PC-9 (cell line): ENCODE measurements at regions not wholly inside any gene's neighbourhood (a gene's known extent, or its start where the extent isn't known, plus 50 kb on each side); places are given as distances from the start of the nearest gene placed in this dataset.

Source experiments
- BruUV-seq: library from RNA; stranded (reverse); fragments of 400-500 nt; replicated peaks from 2 replicates; lab custom pipeline; 2021; lab: Mats Ljungman, UMichigan
- CTCF ChIA-PET: fragments of 300-600 bp; sonication (Branson Sonifier 250); formaldehyde crosslinking; loops from one replicate; lab custom pipeline; 2022; ENCODE audit warnings: antibody characterized with exemption; lab: Charles Lee
- POLR2A ChIA-PET: fragments of 300-600 bp; sonication (Branson Sonifier 250); formaldehyde crosslinking; loops from one replicate; lab custom pipeline; 2022; ENCODE audit warnings: antibody characterized with exemption; ENCODE audit not compliant: unreplicated experiment; lab: Charles Lee
- DNase-seq, 2 experiments: peaks; one replicate each; pipeline versions ENCODE4 v3.0.0 to v3.0.0-alpha.2; 2015 to 2022; ENCODE audit warnings: mixed read lengths in 1 of 2
- H2AFZ ChIP-seq: fragments of 200-600 bp; sonication (generic); 2 replicates; pipeline ENCODE4 v1.8.1; 2017; ENCODE audit warnings: antibody characterized with exemption
- H3F3A ChIP-seq: fragments of 200-600 bp; sonication (generic); 2 replicates; pipeline ENCODE4 v1.8.1; 2017; ENCODE audit warnings: antibody characterized with exemption, mild to moderate bottlenecking, low read depth; ENCODE audit not compliant: insufficient read depth
- H3K27ac ChIP-seq: fragments of 200-600 bp; sonication (generic); 2 replicates; pipeline ENCODE4 v1.6.1; 2016; ENCODE audit warnings: mixed run types
- H3K27me3 ChIP-seq: fragments of 200-600 bp; sonication (generic); 2 replicates; pipeline ENCODE4 v1.6.1; 2016; ENCODE audit warnings: low read depth, mixed run types; ENCODE audit not compliant: insufficient read depth
- H3K36me3 ChIP-seq: fragments of 200-600 bp; sonication (generic); 2 replicates; pipeline ENCODE4 v1.6.1; 2016; ENCODE audit warnings: low read depth, mixed run types
- H3K4me1 ChIP-seq: fragments of 200-600 bp; sonication (generic); replicated peaks from 2 replicates; pipeline ENCODE4 v1.6.1; 2016; ENCODE audit warnings: mixed run types; ENCODE audit not compliant: insufficient read depth
- H3K4me2 ChIP-seq: fragments of 200-600 bp; sonication (generic); 2 replicates; pipeline ENCODE4 v1.6.1; 2017; ENCODE audit warnings: mixed run types
- H3K4me3 ChIP-seq: fragments of 200-600 bp; sonication (generic); 2 replicates; pipeline ENCODE4 v1.6.1; 2016; ENCODE audit warnings: mixed run types
- H3K79me2 ChIP-seq: fragments of 200-600 bp; sonication (generic); 2 replicates; pipeline ENCODE4 v1.6.1; 2017; ENCODE audit warnings: low read depth, mixed run types
- H3K9me2 ChIP-seq: fragments of 200-600 bp; sonication (generic); 2 replicates; pipeline ENCODE4 v1.8.1; 2017; ENCODE audit warnings: mild to moderate bottlenecking; ENCODE audit not compliant: insufficient read depth
- H3K9me3 ChIP-seq: fragments of 200-600 bp; sonication (generic); 2 replicates; pipeline ENCODE4 v1.8.1; 2016; ENCODE audit warnings: low read depth; ENCODE audit not compliant: insufficient read depth
- H4K20me1 ChIP-seq: fragments of 200-600 bp; sonication (generic); 2 replicates; pipeline ENCODE4 v1.8.1; 2017; ENCODE audit not compliant: insufficient read depth
- CTCF ChIP-seq: fragments of 200-600 bp; sonication (generic); conservative IDR thresholded peaks from 2 replicates; pipeline ENCODE4 v1.6.1; 2017; ENCODE audit warnings: mixed run types, antibody characterized with exemption, mild to moderate bottlenecking, moderate library complexity
- EZH2 ChIP-seq: fragments of 200-600 bp; sonication (generic); IDR thresholded peaks from 2 replicates; pipeline ENCODE4 v1.8.0; 2017; ENCODE audit warnings: antibody characterized with exemption, low read depth
- intact Hi-C: fragments of 100-400 bp; cut with micrococcal nuclease; formaldehyde crosslinking; loops from one replicate; pipeline ENCODE4 v1.10.0; 2022; ENCODE audit not compliant: unreplicated experiment

- Histone ChIP-seq H3K36me3 (no peaks in the 10 kb centered on the region), H3K9me3 (no peaks in the 10 kb centered on the region; the same call in 1 of the 2 replicates), H3K79me2 (peaks cover 73% of the 10 kb centered on the region), H3F3A (no peaks in the 10 kb centered on the region), H3K4me2 (peak overlapping the region; percentile 35), H2AFZ (no peak overlapping the region), H4K20me1 (0 out of 2 replicates have a peak, but pooled peaks cover 4% of the 10 kb centered on the region), H3K27me3 (no peaks in the 10 kb centered on the region), H3K9me2 (no peaks in the 10 kb centered on the region), H3K4me3 (no peak overlapping the region), H3K27ac (no peak overlapping the region), H3K4me1 (peaks cover 25% of the 10 kb centered on the region)
- TF ChIP-seq EZH2 = no peak
- TF ChIP-seq CTCF = no peak
- ChIA-PET CTCF (no interaction called here), POLR2A (interaction anchor here (0.6 kb wide), 1 partner anchor 51 kb away, joined by 10 read pairs; no protein-coding TSS in a partner anchor)
- no TSS peak for BruUV-seq
- intact Hi-C loops = loop anchor here (10.0 kb wide), 1 partner anchor 88 kb away; no protein-coding TSS in a partner anchor
- peak; percentile 16 to 42 for DNase-seq
Observed at GRCh38 chr6:56802584-56802983, 152.3 kb upstream of the BEND6 start.

GRCh38 chr6:56799989-56800388 is 154.9 kb upstream of the BEND6 start:
- DNase-seq = no peak
- Histone ChIP-seq H4K20me1 (0 out of 2 replicates have a peak, but pooled peaks cover 4% of the 10 kb centered on the region), H2AFZ (no peak overlapping the region), H3K27me3 (no peaks in the 10 kb centered on the region), H3K4me3 (no peak overlapping the region), H3K9me3 (no peaks in the 10 kb centered on the region; the same call in 1 of the 2 replicates), H3K27ac (no peak overlapping the region), H3K36me3 (no peaks in the 10 kb centered on the region), H3K79me2 (peaks cover 70% of the 10 kb centered on the region), H3K4me2 (no peak overlapping the region), H3K9me2 (no peaks in the 10 kb centered on the region), H3K4me1 (peaks cover 37% of the 10 kb centered on the region), H3F3A (no peaks in the 10 kb centered on the region)
- no TSS peak for BruUV-seq
- no peak for TF ChIP-seq CTCF
- TF ChIP-seq EZH2 = no peak
- ChIA-PET CTCF (no interaction called here), POLR2A (no interaction called here)
- intact Hi-C loops = loop anchor here (10.0 kb wide), 1 partner anchor 85 kb away; no protein-coding TSS in a partner anchor

GRCh38 chr6:56798163-56798562 is 155.5 kb upstream of the DST start:
- no peak for DNase-seq
- H3K79me2 ChIP-seq = peaks cover 69% of the 10 kb centered on the region
- peaks cover 26% of the 10 kb centered on the region for H3K4me1 ChIP-seq
- H3K27me3 ChIP-seq = no peaks in the 10 kb centered on the region
- BruUV-seq = no TSS peak
- H3K9me2 ChIP-seq = no peaks in the 10 kb centered on the region
- POLR2A ChIA-PET = no interaction called here
- H3K27ac ChIP-seq = no peak overlapping the region
- TF ChIP-seq EZH2 = no peak
- no peak for TF ChIP-seq CTCF
- H4K20me1 ChIP-seq = 0 out of 2 replicates have a peak, but pooled peaks cover 6% of the 10 kb centered on the region
- H3K36me3 ChIP-seq = no peaks in the 10 kb centered on the region
- CTCF ChIA-PET = interaction anchor here (0.6 kb wide), 1 partner anchor 10 kb away, joined by 6 read pairs; no protein-coding TSS in a partner anchor
- no peak overlapping the region for H2AFZ ChIP-seq
- no peak overlapping the region for H3K4me3 ChIP-seq
- no peaks in the 10 kb centered on the region for H3K9me3 ChIP-seq
- 0 out of 2 replicates have a peak, but pooled peaks cover 2% of the 10 kb centered on the region for H3F3A ChIP-seq
- H3K4me2 ChIP-seq = no peak overlapping the region
- intact Hi-C loops = no loop called here
